ENCODE measurements at regions not wholly inside any gene's neighbourhood (a gene's known extent, or its start where the extent isn't known, plus 50 kb on each side); places are given as distances from the start of the nearest gene placed in this dataset.
A peak's percentile ranks its signal among the peaks of the same experiment; 100 is the strongest.

DNA sequence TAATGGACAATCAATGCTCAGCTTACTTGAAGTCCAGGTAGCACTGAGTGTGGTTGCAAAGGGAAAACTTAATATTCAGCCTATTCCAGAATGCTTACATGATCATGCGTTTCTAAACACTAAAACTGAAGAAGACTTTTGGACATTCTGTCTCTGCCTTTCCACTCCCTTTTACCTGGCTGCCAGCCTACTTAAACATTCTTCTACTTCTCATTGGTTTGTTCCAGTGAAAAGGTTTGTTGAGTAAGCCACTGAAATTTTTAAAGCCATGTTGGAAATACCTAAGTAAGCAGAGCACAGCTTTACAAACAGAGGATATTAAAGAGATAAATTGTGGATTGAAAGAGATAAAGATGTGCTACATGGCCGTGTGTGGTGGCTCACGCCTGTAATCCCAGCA lies 1280.8 kb upstream of the AUTS2 start:
- TF ChIP-seq, protein P1, sequence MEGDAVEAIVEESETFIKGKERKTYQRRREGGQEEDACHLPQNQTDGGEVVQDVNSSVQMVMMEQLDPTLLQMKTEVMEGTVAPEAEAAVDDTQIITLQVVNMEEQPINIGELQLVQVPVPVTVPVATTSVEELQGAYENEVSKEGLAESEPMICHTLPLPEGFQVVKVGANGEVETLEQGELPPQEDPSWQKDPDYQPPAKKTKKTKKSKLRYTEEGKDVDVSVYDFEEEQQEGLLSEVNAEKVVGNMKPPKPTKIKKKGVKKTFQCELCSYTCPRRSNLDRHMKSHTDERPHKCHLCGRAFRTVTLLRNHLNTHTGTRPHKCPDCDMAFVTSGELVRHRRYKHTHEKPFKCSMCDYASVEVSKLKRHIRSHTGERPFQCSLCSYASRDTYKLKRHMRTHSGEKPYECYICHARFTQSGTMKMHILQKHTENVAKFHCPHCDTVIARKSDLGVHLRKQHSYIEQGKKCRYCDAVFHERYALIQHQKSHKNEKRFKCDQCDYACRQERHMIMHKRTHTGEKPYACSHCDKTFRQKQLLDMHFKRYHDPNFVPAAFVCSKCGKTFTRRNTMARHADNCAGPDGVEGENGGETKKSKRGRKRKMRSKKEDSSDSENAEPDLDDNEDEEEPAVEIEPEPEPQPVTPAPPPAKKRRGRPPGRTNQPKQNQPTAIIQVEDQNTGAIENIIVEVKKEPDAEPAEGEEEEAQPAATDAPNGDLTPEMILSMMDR (IDR thresholded peaks at IDR 0.05), result no peak
- no peak for TF ChIP-seq POLR2A (IDR thresholded peaks at IDR 0.05)
- H3K9me3 ChIP-seq, result no peaks in the 10 kb centered on the region
- intact Hi-C loops (cut with DNase I), result no loop called here
- ATAC-seq (no peak), DNase-seq (no peak)
- 43% methylated on average over 3 of the region's 3 CpGs for WGBS (ENCODE audit: insufficient coverage, low coverage, low lambda C conversion rate, missing lambda C conversion rate)
- no peaks in the 10 kb centered on the region for H3K36me3 ChIP-seq
- no peaks in the 10 kb centered on the region for H3K27me3 ChIP-seq
- no peak overlapping the region for H3K27ac ChIP-seq
- no peaks in the 10 kb centered on the region for H3K4me1 ChIP-seq
- H3K4me3 ChIP-seq, result no peak overlapping the region

DNA sequence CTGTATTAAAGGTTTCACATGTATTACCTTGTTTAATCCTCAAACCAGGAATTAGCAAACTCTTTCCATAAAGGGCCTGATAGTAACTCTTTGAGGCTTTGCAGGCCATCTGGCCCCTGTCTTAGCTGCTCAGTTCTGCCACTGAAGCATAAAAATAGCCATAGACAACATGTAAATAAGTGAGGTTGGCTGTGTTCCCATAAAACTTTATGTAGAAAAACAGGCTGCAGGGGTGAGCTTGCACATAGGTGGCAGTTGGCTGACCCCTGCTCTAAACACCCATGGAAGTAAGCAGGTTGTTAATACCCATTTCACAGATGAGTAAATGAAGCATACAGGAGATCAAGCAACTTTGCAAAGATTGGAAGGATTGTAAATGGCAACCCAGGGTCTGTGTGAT lies 1279.2 kb upstream of the AUTS2 start:
- intact Hi-C loops (cut with DNase I), result no loop called here
- H3K27ac ChIP-seq, result no peak overlapping the region
- H3K4me3 ChIP-seq, result no peak overlapping the region
- ATAC-seq, result no peak
- H3K4me1 ChIP-seq, result no peaks in the 10 kb centered on the region
- H3K9me3 ChIP-seq, result no peaks in the 10 kb centered on the region
- TF ChIP-seq, protein P1 (IDR thresholded peaks at IDR 0.05), result no peak
- TF ChIP-seq POLR2A (IDR thresholded peaks at IDR 0.05), result no peak
- no peaks in the 10 kb centered on the region for H3K27me3 ChIP-seq
- no peak for DNase-seq
- H3K36me3 ChIP-seq, result no peaks in the 10 kb centered on the region

DNA sequence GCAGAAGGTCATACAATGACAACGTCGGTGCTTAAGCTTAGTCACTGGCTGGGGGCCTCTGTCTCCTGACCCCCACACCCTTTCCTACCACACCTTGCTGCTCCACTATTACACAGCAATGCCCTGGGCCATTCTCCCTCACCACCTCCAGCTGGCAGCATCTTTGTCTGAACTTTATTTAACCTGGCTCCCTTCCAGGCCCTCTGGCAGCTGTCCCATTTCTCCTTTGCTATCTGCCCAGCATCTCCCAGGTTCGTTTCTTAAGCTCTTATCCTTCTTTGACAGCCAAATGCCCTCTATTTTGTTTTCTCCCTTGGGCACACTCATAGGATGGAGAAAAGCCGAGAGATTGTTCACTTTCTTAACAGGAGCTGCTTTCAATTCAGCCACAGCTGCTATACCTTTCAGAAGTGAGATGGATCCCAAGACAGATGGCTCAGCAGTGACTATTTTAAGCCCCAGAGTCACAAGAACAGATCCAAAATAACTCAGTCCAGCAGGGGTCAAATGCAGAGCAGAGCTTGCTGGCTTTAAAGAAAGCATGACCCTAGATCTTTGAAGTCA lies 1277.1 kb upstream of the AUTS2 start:
- no peaks in the 10 kb centered on the region for H3K36me3 ChIP-seq
- TF ChIP-seq POLR2A (IDR thresholded peaks at IDR 0.05), result no peak
- TF ChIP-seq, protein P1 (IDR thresholded peaks at IDR 0.05), result no peak
- H3K4me3 ChIP-seq, result no peak overlapping the region
- intact Hi-C loops (cut with DNase I), result no loop called here
- 34% methylated on average over 4 of the region's 4 CpGs for WGBS (ENCODE audit: insufficient coverage, low coverage, low lambda C conversion rate, missing lambda C conversion rate)
- H3K9me3 ChIP-seq, result no peaks in the 10 kb centered on the region
- ATAC-seq (peak in 3 of 4 donors; percentile 23 to 47 (median 45)), DNase-seq (peak; percentile 28 to 56 (median 52))
- no peaks in the 10 kb centered on the region for H3K4me1 ChIP-seq
- H3K27me3 ChIP-seq, result no peaks in the 10 kb centered on the region
- no peak overlapping the region for H3K27ac ChIP-seq

DNA sequence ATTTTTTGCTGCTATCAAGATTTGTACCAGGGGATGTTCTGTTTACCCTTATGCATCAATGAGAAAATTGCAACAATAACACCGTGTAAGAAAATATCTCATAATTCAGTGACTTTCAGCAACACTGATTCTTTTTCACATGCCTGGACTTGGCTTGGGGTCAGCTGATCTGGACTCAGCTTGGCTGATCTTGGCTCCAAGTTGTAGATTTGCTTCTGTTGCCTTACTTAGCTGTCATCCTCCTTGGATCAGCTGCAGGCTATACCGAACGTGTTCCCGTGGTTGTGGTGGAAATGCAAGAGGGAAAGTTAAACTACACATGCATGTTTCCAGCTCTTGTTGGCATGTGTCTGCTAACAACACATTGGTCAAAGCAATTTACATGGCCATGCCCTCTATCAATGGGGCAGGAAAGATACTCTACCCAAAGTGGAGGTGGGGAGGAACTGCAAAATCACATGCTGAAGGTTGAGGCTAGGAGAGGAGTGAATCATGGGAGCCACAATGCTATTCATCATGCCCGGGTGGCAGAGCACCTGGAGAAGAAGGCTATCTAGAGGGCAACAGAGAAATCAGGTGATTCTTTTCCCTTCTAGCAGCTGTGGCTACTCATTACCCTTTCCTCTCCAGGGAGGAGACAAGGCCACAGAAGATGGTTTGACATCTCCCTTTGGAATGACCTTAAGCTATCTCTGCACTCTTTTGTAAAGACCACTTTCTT lies 1276.3 kb upstream of the AUTS2 start:
- no peak for TF ChIP-seq POLR2A (IDR thresholded peaks at IDR 0.05)
- TF ChIP-seq, protein P1 (IDR thresholded peaks at IDR 0.05), result no peak
- H3K27me3 ChIP-seq, result no peaks in the 10 kb centered on the region
- DNase-seq (no peak), ATAC-seq (no peak)
- intact Hi-C loops (cut with DNase I), result no loop called here
- H3K27ac ChIP-seq, result no peak overlapping the region
- 48% methylated on average over 2 of the region's 5 CpGs for WGBS (ENCODE audit: insufficient coverage, low coverage, low lambda C conversion rate, missing lambda C conversion rate)
- H3K36me3 ChIP-seq, result no peaks in the 10 kb centered on the region
- no peak overlapping the region for H3K4me3 ChIP-seq
- H3K9me3 ChIP-seq, result no peaks in the 10 kb centered on the region
- no peaks in the 10 kb centered on the region for H3K4me1 ChIP-seq
